RWPE2 (cell line): ENCODE measurements at regions not wholly inside any gene's neighbourhood (a gene's known extent, or its start where the extent isn't known, plus 50 kb on each side); places are given as distances from the start of the nearest gene placed in this dataset.
A peak's percentile ranks its signal among the peaks of the same experiment; 100 is the strongest.

Source experiments
- ATAC-seq: fragments of 200-7000 bp; cut with Tn5 transposase; 3 replicates; pipeline ENCODE4 v1.9.1; 2021; ENCODE audit warnings: low read depth
- DNase-seq: peaks from one replicate; pipeline ENCODE4 v3.0.0-alpha.2; 2020; ENCODE audit warnings: low spot score
- H3K27ac ChIP-seq: fragments of 450-650 bp; 2 replicates; pipeline ENCODE4 v1.5.1; 2017; ENCODE audit warnings: mild to moderate bottlenecking; ENCODE audit not compliant: poor library complexity, severe bottlenecking
- H3K27me3 ChIP-seq: fragments of 250-450 bp; sonication (Bioruptor Pico); 2 replicates; pipeline ENCODE4 v1.5.1; 2021; ENCODE audit warnings: mild to moderate bottlenecking, moderate library complexity; ENCODE audit not compliant: insufficient read depth, poor library complexity, severe bottlenecking
- H3K36me3 ChIP-seq: fragments of 250-450 bp; sonication (Bioruptor Pico); 2 replicates; pipeline ENCODE4 v1.5.1; 2020; ENCODE audit warnings: low read depth, mild to moderate bottlenecking, moderate library complexity
- H3K4me1 ChIP-seq: fragments of 250-450 bp; sonication (Bioruptor Pico); 2 replicates; pipeline ENCODE4 v1.5.1; 2021; ENCODE audit warnings: mild to moderate bottlenecking, moderate library complexity; ENCODE audit not compliant: insufficient read depth, poor library complexity, severe bottlenecking
- H3K4me3 ChIP-seq: fragments of 250-450 bp; sonication (Bioruptor Pico); 2 replicates; pipeline ENCODE4 v1.5.1; 2021; ENCODE audit warnings: mild to moderate bottlenecking, moderate library complexity; ENCODE audit not compliant: severe bottlenecking
- H3K9me3 ChIP-seq: fragments of 250-450 bp; sonication (Bioruptor Pico); 2 replicates; pipeline ENCODE4 v1.5.1; 2021; ENCODE audit warnings: mild to moderate bottlenecking, moderate library complexity; ENCODE audit not compliant: severe bottlenecking
- CTCF ChIP-seq: fragments of 450-650 bp; IDR thresholded peaks from one replicate; pipeline ENCODE4 v1.5.1; 2017; ENCODE audit warnings: mild to moderate bottlenecking, moderate library complexity; ENCODE audit not compliant: poor library complexity, severe bottlenecking

DNA sequence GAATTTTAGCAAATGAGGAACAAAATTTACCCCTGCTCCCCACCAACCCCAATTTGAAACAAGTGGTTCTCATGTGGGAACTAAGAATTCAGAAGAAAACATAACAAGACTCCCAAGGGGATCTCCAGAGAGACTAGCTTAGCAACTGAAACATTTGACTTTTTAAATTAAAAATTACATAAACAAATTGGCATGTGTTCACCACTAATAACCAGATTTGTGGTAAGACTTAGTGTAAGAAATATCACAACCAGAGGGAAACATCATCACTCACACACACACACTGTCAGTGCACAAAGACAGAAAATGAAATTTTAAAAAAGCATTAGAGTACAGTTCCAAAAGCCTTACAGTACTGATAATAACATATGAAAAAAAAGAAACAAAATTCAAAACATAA, 348.8 kb downstream of the CGGBP1 start:
- DNase-seq (no peak), ATAC-seq (no peak)
- Histone ChIP-seq H3K36me3 (no peaks in the 10 kb centered on the region), H3K4me3 (no peak overlapping the region), H3K4me1 (peaks cover 6% of the 10 kb centered on the region), H3K27me3 (peaks cover 2% of the 10 kb centered on the region), H3K27ac (no peak overlapping the region), H3K9me3 (no peaks in the 10 kb centered on the region)
- no peak for TF ChIP-seq CTCF

DNA sequence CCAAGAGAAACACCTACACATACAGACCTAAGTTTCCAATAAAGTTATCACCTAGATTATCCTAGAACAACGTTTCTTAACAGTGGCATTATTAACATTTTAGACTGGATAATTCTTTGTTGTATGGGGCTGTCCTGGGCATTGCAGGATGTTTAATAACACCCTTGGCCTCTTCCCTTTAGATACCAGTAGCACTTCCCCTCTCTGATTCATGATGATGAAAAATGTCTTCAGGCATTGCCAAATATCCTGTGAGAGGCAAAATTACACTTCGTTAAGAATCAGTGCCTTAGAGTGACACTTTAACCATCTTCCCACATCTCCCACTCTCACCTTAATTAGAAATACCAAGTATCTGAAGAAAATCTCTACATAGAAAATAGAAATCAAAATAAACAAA, 352.6 kb downstream of the CGGBP1 start:
- no peak for TF ChIP-seq CTCF
- Histone ChIP-seq H3K36me3 (no peaks in the 10 kb centered on the region), H3K4me1 (peaks cover 6% of the 10 kb centered on the region), H3K4me3 (no peak overlapping the region), H3K9me3 (no peaks in the 10 kb centered on the region), H3K27me3 (no peaks in the 10 kb centered on the region), H3K27ac (no peak overlapping the region)
- no peak for DNase-seq
- ATAC-seq: peak; percentile 89

DNA sequence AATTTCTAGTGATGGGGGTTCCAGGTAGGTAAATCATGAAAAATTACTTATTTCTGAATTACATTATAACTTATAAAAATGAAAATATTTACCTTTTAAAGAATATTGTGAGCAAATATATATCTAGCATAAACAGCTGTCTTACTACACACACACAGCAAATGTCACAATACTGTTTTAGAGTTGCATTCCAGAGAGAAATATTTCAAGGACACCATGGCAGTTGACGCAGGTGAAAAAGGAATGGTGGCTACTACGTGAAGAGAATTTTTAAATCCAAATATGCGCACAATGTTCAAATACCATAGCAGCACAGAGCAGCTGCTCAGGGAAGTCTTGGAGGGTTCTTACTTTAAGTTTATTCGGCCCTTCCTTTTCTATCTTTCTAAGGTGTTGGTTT, 356.2 kb downstream of the CGGBP1 start:
- ATAC-seq (no peak), DNase-seq (no peak)
- H3K27me3 ChIP-seq: no peaks in the 10 kb centered on the region

GRCh38 chr3:87696124-87697013, 362.4 kb downstream of the CGGBP1 start:
- TF ChIP-seq CTCF: no peak
- ATAC-seq: no peak; the same call in 2 of the 3 replicates
- Histone ChIP-seq H3K27me3 (no peaks in the 10 kb centered on the region), H3K4me3 (no peak overlapping the region), H3K36me3 (no peaks in the 10 kb centered on the region), H3K27ac (no peak overlapping the region), H3K9me3 (no peaks in the 10 kb centered on the region), H3K4me1 (peaks cover under 1% of the 10 kb centered on the region)
- no peak for DNase-seq

More for the DNA sequence above, 356.2 kb downstream of the CGGBP1 start:
- Histone ChIP-seq H3K36me3 (no peaks in the 10 kb centered on the region), H3K9me3 (no peaks in the 10 kb centered on the region), H3K27ac (no peak overlapping the region), H3K4me3 (no peak overlapping the region), H3K4me1 (peaks cover 6% of the 10 kb centered on the region)
- no peak for TF ChIP-seq CTCF

- Histone ChIP-seq H3K9me3 (no peaks in the 10 kb centered on the region), H3K27me3 (no peaks in the 10 kb centered on the region), H3K27ac (no peak overlapping the region), H3K4me3 (no peak overlapping the region), H3K4me1 (peaks cover 6% of the 10 kb centered on the region), H3K36me3 (no peaks in the 10 kb centered on the region)
- ATAC-seq (no peak), DNase-seq (no peak)
- TF ChIP-seq CTCF: no peak
These were observed 364.1 kb downstream of the CGGBP1 start for GRCh38 chr3:87694678-87695077.
